Activated T-helper 1 cell treated with anti-CD3 and anti-CD28 coated beads, Interleukin-12 subunit alpha, Interleukin-12 subunit beta, Interleukin-2, Interleukin-4 antibody, amounts not matched to agents 30 ng/mL and 10 ng/mL and 1 ng/mL, durations not matched to agents 14 hours and 24 hours and 36 hours (primary cell): ENCODE measurements at regions not wholly inside any gene's neighbourhood (a gene's known extent, or its start where the extent isn't known, plus 50 kb on each side); places are given as distances from the start of the nearest gene placed in this dataset.

Source experiments
- DNase-seq: peaks from one replicate; pipeline ENCODE4 v3.0.0; 2021; ENCODE audit warnings: low spot score
- H3K27ac Mint-ChIP-seq: one replicate; pipeline ENCODE4 v1.8.0; 2021; ENCODE audit warnings: mild to moderate bottlenecking, mixed read lengths
- H3K27me3 Mint-ChIP-seq: one replicate; pipeline ENCODE4 v1.8.0; 2022; ENCODE audit warnings: mild to moderate bottlenecking, moderate library complexity, mixed read lengths; ENCODE audit not compliant: insufficient read depth
- H3K36me3 Mint-ChIP-seq: one replicate; pipeline ENCODE4 v1.8.0; 2021; ENCODE audit warnings: low read depth, mixed read lengths
- H3K4me1 Mint-ChIP-seq: one replicate; pipeline ENCODE4 v1.8.0; 2021; ENCODE audit warnings: low read depth, mixed read lengths
- H3K4me3 Mint-ChIP-seq: one replicate; pipeline ENCODE4 v1.8.0; 2021; ENCODE audit warnings: mild to moderate bottlenecking, moderate library complexity, mixed read lengths
- H3K9me3 Mint-ChIP-seq: one replicate; pipeline ENCODE4 v1.8.0; 2021; ENCODE audit warnings: mixed read lengths
- intact Hi-C: fragments of 100-400 bp; cut with micrococcal nuclease; formaldehyde crosslinking; loops from one replicate; pipeline ENCODE4 v1.15.1; 2024

DNA sequence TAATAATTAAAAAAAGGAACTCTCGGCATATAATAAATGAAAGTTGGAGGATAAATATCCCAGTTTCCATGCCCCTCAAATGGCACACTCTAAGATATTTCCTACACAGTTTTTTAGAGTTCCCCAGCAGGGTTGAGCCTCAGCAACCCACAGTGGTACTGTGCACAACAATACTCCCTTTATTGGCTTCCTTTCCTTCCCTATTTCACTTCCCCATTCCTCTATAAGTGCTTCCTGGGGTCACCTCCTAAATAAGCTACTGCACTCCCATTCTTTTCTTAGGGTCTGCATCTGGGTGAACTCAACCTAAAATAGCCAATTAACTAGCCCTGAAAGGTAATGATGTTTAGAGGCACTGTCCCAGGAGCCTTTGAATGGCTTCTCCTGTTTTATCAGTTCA lies 76.4 kb upstream of the NHS start:
- no peak for DNase-seq
- no peak overlapping the region for H3K4me3 Mint-ChIP-seq
- no peaks in the 10 kb centered on the region for H3K4me1 Mint-ChIP-seq
- no peak overlapping the region for H3K27ac Mint-ChIP-seq
- no peaks in the 10 kb centered on the region for H3K27me3 Mint-ChIP-seq
- no peaks in the 10 kb centered on the region for H3K9me3 Mint-ChIP-seq
- H3K36me3 Mint-ChIP-seq: no peaks in the 10 kb centered on the region
- intact Hi-C loops: no loop called here

DNA sequence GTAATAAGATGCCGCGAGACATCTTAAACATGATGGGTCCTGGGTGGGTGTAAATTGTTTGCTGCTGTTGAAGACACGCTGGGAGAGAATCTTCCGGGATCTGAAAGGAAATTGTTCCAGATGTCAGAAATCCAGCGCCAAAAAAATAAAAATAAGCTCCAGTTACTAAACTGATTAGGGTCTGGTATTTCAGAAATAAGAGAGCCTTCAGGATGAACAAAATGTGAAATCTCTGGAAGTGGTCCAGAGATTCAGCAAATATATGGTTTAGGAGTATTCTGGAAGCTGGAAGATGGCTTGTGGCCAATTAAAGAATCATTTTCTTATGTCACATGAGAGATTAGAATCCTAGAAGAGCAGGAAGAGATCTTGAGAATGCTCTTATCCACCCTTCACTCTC lies 75.8 kb upstream of the NHS start:
- Mint-ChIP-seq H3K36me3 (no peaks in the 10 kb centered on the region), H3K27ac (no peak overlapping the region), H3K27me3 (no peaks in the 10 kb centered on the region), H3K4me3 (no peak overlapping the region), H3K9me3 (no peaks in the 10 kb centered on the region), H3K4me1 (no peaks in the 10 kb centered on the region)
- no peak for DNase-seq
- intact Hi-C loops: no loop called here

DNA sequence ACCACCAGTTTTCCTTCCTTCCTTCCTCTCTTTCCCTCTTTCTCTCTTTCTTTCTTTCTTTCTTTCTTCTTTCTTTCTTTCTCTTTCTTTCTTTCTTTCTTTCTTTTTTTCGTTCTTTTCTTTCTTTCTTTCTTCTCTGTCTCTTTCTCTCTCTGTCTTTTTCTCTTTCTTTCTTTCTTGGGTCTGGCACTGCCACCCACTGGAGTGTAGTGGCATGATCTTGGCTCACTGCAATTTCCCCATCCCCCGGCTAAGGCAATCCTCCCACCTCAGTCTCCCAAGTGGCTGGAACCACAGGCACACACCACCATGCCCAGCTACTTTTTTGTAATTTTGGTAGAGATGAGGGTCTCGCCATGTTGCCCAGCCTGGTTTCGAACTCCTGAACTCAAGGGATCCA lies 51.6 kb upstream of the NHS start:
- Mint-ChIP-seq H3K27ac (no peak overlapping the region), H3K4me3 (no peak overlapping the region), H3K9me3 (no peaks in the 10 kb centered on the region), H3K27me3 (no peaks in the 10 kb centered on the region), H3K36me3 (no peaks in the 10 kb centered on the region), H3K4me1 (no peaks in the 10 kb centered on the region)
- intact Hi-C loops: no loop called here
- DNase-seq: no peak
